ENCODE measurements at regions not wholly inside any gene's neighbourhood (a gene's known extent, or its start where the extent isn't known, plus 50 kb on each side); places are given as distances from the start of the nearest gene placed in this dataset.

- TF ChIP-seq, protein P1, sequence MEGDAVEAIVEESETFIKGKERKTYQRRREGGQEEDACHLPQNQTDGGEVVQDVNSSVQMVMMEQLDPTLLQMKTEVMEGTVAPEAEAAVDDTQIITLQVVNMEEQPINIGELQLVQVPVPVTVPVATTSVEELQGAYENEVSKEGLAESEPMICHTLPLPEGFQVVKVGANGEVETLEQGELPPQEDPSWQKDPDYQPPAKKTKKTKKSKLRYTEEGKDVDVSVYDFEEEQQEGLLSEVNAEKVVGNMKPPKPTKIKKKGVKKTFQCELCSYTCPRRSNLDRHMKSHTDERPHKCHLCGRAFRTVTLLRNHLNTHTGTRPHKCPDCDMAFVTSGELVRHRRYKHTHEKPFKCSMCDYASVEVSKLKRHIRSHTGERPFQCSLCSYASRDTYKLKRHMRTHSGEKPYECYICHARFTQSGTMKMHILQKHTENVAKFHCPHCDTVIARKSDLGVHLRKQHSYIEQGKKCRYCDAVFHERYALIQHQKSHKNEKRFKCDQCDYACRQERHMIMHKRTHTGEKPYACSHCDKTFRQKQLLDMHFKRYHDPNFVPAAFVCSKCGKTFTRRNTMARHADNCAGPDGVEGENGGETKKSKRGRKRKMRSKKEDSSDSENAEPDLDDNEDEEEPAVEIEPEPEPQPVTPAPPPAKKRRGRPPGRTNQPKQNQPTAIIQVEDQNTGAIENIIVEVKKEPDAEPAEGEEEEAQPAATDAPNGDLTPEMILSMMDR (IDR thresholded peaks at IDR 0.05), result no peak
- TF ChIP-seq POLR2A (IDR thresholded peaks at IDR 0.05) (no peak), POLR2AphosphoS5 (IDR thresholded peaks at IDR 0.05) (no peak)
These were observed 1641.3 kb upstream of the LRRTM3 start for GRCh38 chr10:65284495-65285041.
